ENCODE measurements at regions not wholly inside any gene's neighbourhood (a gene's known extent, or its start where the extent isn't known, plus 50 kb on each side); places are given as distances from the start of the nearest gene placed in this dataset.

DNA sequence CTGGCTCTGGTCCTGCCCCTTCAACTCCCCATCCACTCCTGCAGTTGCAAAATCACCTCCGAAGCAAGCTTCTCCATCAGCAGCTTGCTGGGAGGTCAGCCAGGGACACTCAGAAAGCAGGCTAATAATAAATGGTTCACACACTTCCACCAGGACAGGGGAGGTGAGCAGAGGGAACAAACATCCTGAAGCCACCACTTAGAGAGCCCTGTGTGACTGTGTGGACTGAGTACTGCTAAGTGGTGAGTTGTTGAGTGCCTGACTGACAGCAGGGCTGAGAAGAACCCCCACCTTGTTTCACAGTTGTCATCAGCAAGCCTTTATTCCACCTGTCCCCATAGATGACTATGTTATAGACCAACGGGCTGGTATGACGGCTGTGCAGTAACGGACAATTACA, 213.9 kb downstream of the CBLN1 start:
- Histone ChIP-seq H3K9me3 (ENCODE audit: control insufficient read depth in 2 of 3, insufficient read depth in 1 of 3, low read length in 3 of 3) (peaks cover 0 to 5% (median 0%) of the 10 kb centered on the region in 3 donors), H3K4me1 (ENCODE audit: control insufficient read depth in 2 of 3, insufficient read depth in 2 of 3, low read depth in 1 of 3, low read length in 3 of 3) (no peaks in the 10 kb centered on the region), H3K9ac (ENCODE audit: low read length in 3 of 3) (no peak overlapping the region), H3K4me3 (ENCODE audit: low read length in 3 of 3) (no peak overlapping the region), H3K36me3 (ENCODE audit: control insufficient read depth in 2 of 3, insufficient read depth in 3 of 3, low read length in 3 of 3) (no peaks in the 10 kb centered on the region), H3K27me3 (ENCODE audit: control insufficient read depth, insufficient read depth, low read length) (no peaks in the 10 kb centered on the region), H3K27ac (ENCODE audit: low read depth in 2 of 2, low read length in 2 of 2) (no peak overlapping the region)
- FAIRE-seq (no peak), DNase-seq (no peak)
- TF ChIP-seq, protein P1, sequence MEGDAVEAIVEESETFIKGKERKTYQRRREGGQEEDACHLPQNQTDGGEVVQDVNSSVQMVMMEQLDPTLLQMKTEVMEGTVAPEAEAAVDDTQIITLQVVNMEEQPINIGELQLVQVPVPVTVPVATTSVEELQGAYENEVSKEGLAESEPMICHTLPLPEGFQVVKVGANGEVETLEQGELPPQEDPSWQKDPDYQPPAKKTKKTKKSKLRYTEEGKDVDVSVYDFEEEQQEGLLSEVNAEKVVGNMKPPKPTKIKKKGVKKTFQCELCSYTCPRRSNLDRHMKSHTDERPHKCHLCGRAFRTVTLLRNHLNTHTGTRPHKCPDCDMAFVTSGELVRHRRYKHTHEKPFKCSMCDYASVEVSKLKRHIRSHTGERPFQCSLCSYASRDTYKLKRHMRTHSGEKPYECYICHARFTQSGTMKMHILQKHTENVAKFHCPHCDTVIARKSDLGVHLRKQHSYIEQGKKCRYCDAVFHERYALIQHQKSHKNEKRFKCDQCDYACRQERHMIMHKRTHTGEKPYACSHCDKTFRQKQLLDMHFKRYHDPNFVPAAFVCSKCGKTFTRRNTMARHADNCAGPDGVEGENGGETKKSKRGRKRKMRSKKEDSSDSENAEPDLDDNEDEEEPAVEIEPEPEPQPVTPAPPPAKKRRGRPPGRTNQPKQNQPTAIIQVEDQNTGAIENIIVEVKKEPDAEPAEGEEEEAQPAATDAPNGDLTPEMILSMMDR (IDR thresholded peaks at IDR 0.05; ENCODE audit: borderline replicate concordance, extremely low read depth, insufficient read depth): no peak
- intact Hi-C loops (cut with DNase I): no loop called here

DNA sequence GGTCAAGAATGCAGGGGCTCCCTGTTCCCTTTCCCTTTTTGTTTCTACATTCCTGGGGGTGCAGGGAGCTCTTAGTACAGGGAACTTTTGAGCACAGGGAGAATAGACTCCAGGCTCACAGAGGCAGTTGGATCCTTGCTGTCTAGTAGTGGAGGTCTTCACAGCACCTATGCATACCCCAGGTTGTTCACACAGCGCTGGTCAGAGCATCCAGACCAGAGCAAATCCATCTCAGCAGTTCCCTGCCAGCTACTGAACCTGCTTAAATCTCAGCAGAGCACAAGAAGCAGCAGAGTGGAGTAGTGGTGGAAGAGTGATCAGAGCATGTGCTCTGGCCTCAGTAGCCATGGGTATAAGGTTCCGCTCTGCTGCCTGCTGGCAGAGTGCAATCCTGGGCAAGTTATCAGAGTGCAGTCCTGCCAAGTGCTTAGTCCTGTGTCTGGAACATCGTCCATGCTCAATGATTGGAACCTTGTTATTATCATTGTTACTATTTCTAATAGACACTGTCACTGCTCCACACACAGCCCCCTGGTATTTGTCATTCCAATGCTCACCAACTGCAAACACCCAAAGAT, 220.4 kb downstream of the CBLN1 start:
- intact Hi-C loops (cut with DNase I): no loop called here
- H3K9me3 ChIP-seq (ENCODE audit: control insufficient read depth in 2 of 3, insufficient read depth in 1 of 3, low read length in 3 of 3): no peaks in the 10 kb centered on the region
- TF ChIP-seq, protein P1 (IDR thresholded peaks at IDR 0.05; ENCODE audit: borderline replicate concordance, extremely low read depth, insufficient read depth): no peak

DNA sequence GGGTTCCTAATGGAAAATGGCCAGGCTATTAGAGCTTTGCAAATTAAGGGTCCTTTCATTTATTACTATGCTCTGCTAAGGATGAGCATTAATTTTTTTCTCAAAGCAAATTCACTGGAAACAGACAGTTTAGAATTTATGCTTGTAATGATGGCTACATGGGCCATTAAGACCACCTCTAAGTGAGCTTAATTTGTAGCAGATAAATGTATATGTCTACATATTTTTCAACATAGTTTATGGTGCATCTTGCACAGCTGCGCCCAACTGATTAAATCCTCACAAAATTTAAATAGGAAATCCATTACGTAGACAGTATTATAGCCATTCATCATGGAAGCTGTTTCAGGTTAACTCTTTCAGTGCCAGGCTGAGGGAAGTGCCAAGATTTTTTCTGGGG, 220.9 kb downstream of the CBLN1 start:
- H3K27me3 ChIP-seq (ENCODE audit: control insufficient read depth, insufficient read depth, low read length): no peaks in the 10 kb centered on the region
- H3K36me3 ChIP-seq (ENCODE audit: control insufficient read depth in 2 of 3, insufficient read depth in 3 of 3, low read length in 3 of 3): no peaks in the 10 kb centered on the region
- TF ChIP-seq, protein P1 (IDR thresholded peaks at IDR 0.05; ENCODE audit: borderline replicate concordance, extremely low read depth, insufficient read depth): no peak
- no peak overlapping the region for H3K27ac ChIP-seq (ENCODE audit: low read depth in 2 of 2, low read length in 2 of 2)
- FAIRE-seq (no peak), DNase-seq (no peak)
- intact Hi-C loops (cut with DNase I): no loop called here
- no peaks in the 10 kb centered on the region for H3K9me3 ChIP-seq (ENCODE audit: control insufficient read depth in 2 of 3, insufficient read depth in 1 of 3, low read length in 3 of 3)
- no peak overlapping the region for H3K9ac ChIP-seq (ENCODE audit: low read length in 3 of 3)
- H3K4me1 ChIP-seq (ENCODE audit: control insufficient read depth in 2 of 3, insufficient read depth in 2 of 3, low read depth in 1 of 3, low read length in 3 of 3): no peaks in the 10 kb centered on the region
- H3K4me3 ChIP-seq (ENCODE audit: low read length in 3 of 3): no peak overlapping the region

More for the DNA sequence above, 220.4 kb downstream of the CBLN1 start:
- no peaks in the 10 kb centered on the region for H3K27me3 ChIP-seq (ENCODE audit: control insufficient read depth, insufficient read depth, low read length)
- no peaks in the 10 kb centered on the region for H3K4me1 ChIP-seq (ENCODE audit: control insufficient read depth in 2 of 3, insufficient read depth in 2 of 3, low read depth in 1 of 3, low read length in 3 of 3)
- FAIRE-seq (no peak), DNase-seq (no peak)
- no peak overlapping the region for H3K4me3 ChIP-seq (ENCODE audit: low read length in 3 of 3)
- H3K9ac ChIP-seq (ENCODE audit: low read length in 3 of 3): no peak overlapping the region
- H3K27ac ChIP-seq (ENCODE audit: low read depth in 2 of 2, low read length in 2 of 2): no peak overlapping the region
- H3K36me3 ChIP-seq (ENCODE audit: control insufficient read depth in 2 of 3, insufficient read depth in 3 of 3, low read length in 3 of 3): no peaks in the 10 kb centered on the region

DNA sequence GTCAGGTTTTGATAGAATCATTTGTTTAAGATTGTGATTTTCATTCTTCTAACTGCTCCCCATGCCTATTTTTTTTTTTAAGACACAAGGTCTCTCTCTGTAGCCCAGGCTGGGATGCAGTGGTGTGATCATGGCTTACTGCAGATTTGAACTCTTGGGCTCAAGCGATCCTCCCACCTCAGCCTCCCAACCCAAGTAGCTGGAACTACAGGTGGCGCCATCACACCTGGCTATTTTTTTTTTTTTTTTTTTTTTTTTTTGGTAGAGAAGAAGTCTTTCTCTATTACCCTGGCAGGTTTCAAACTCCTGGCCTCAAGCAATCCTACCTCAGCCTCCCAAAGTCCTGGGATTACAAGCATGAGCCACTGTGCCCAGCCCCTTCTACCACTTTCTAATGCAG, 223.3 kb downstream of the CBLN1 start:
- no peak overlapping the region for H3K4me3 ChIP-seq (ENCODE audit: low read length in 3 of 3)
- DNase-seq (no peak), FAIRE-seq (no peak)
- no peaks in the 10 kb centered on the region for H3K4me1 ChIP-seq (ENCODE audit: control insufficient read depth in 2 of 3, insufficient read depth in 2 of 3, low read depth in 1 of 3, low read length in 3 of 3)
- no peaks in the 10 kb centered on the region for H3K27me3 ChIP-seq (ENCODE audit: control insufficient read depth, insufficient read depth, low read length)
- no peaks in the 10 kb centered on the region for H3K36me3 ChIP-seq (ENCODE audit: control insufficient read depth in 2 of 3, insufficient read depth in 3 of 3, low read length in 3 of 3)
- no peak overlapping the region for H3K27ac ChIP-seq (ENCODE audit: low read depth in 2 of 2, low read length in 2 of 2)
- H3K9me3 ChIP-seq (ENCODE audit: control insufficient read depth in 2 of 3, insufficient read depth in 1 of 3, low read length in 3 of 3): no peaks in the 10 kb centered on the region
- TF ChIP-seq, protein P1 (IDR thresholded peaks at IDR 0.05; ENCODE audit: borderline replicate concordance, extremely low read depth, insufficient read depth): no peak
- H3K9ac ChIP-seq (ENCODE audit: low read length in 3 of 3): no peak overlapping the region
- intact Hi-C loops (cut with DNase I): no loop called here
